ENCODE measurements at regions not wholly inside any gene's neighbourhood (a gene's known extent, or its start where the extent isn't known, plus 50 kb on each side); places are given as distances from the start of the nearest gene placed in this dataset.

GRCh38 chr3:180189310-180189648, 152.5 kb upstream of the PEX5L start:
- ATAC-seq (peak; percentile 44), FAIRE-seq (no peak), DNase-seq (ENCODE audit: low read depth, low spot score) (no peak)
- no peak for TF ChIP-seq WRNIP1 (IDR thresholded peaks at IDR 0.05; ENCODE audit: borderline replicate concordance, low read depth, low read length)
- no peak for TF ChIP-seq MLLT1 (IDR thresholded peaks at IDR 0.05)
- TF ChIP-seq SUZ12 (IDR thresholded peaks at IDR 0.05; ENCODE audit: unreplicated experiment): no peak
- TF ChIP-seq BRCA1 (IDR thresholded peaks at IDR 0.05; ENCODE audit: low read depth, low read length): no peak
- no peak for TF ChIP-seq USF2 (IDR thresholded peaks at IDR 0.05; ENCODE audit: borderline replicate concordance, low read depth, low read length)
- TF ChIP-seq REST (IDR thresholded peaks at IDR 0.05; ENCODE audit: low read depth, low read length): no peak
- no peak for TF ChIP-seq DPF2 (IDR thresholded peaks at IDR 0.05)
- no peak for TF ChIP-seq SRF (IDR thresholded peaks at IDR 0.05; ENCODE audit: low read depth in 2 of 2, low read length in 2 of 2)
- TF ChIP-seq NFXL1 (IDR thresholded peaks at IDR 0.05; ENCODE audit: borderline replicate concordance): no peak
- TF ChIP-seq PBX3 (IDR thresholded peaks at IDR 0.05; ENCODE audit: insufficient replicate concordance, low read depth, low read length): no peak
- 42% methylated on average over 3 of the region's 3 CpGs for WGBS (ENCODE audit: insufficient coverage, insufficient replicate concordance, low lambda C conversion rate, missing lambda C conversion rate)
- Histone ChIP-seq H4K20me1 (ENCODE audit: control insufficient read depth, insufficient read depth) (no peaks in the 10 kb centered on the region), H3K4me3 (no peak overlapping the region), H3K36me3 (ENCODE audit: control insufficient read depth in 2 of 2, insufficient read depth in 2 of 2, low read length in 1 of 2) (no peaks in the 10 kb centered on the region), H3K79me2 (ENCODE audit: control insufficient read depth, insufficient read depth, low read length) (no peaks in the 10 kb centered on the region), H3K4me1 (ENCODE audit: control insufficient read depth, insufficient read depth, low read length) (no peaks in the 10 kb centered on the region), H3K4me2 (ENCODE audit: control insufficient read depth, insufficient read depth) (no peak overlapping the region), H3K27ac (ENCODE audit: control insufficient read depth, insufficient read depth) (no peak overlapping the region), H3K9me3 (replicated peaks; ENCODE audit: control insufficient read depth, insufficient read depth, low read length) (no peaks in the 10 kb centered on the region), H3K9ac (ENCODE audit: control insufficient read depth, insufficient read depth, low read length) (no peak overlapping the region), H3K27me3 (replicated peaks in 1 of 2; ENCODE audit: control insufficient read depth in 2 of 2, insufficient read depth in 2 of 2, low read length in 1 of 2) (no peaks in the 10 kb centered on the region), H2AFZ (ENCODE audit: control insufficient read depth, low read depth, low read length) (no peak overlapping the region)
- ChIA-PET POLR2A (no interaction called here), RAD21 (ENCODE audit: unreplicated experiment) (no interaction called here), CTCF (interaction anchor here (0.5 to 1.2 kb wide), 3 partner anchors 12 to 320 kb away, joined by 3 read pairs; no protein-coding TSS in a partner anchor), SMC1A (ENCODE audit: uncharacterized antibody, unreplicated experiment) (interaction anchor here (1.4 to 1.7 kb wide), 2 partner anchors 13 to 351 kb away, joined by 3 to 4 read pairs; no protein-coding TSS in a partner anchor)
- in situ Hi-C loops (cut with MboI) (no loop called here), intact Hi-C loops (cut with micrococcal nuclease; ENCODE audit: unreplicated experiment) (no loop called here)
- no TSS peak for BruUV-seq (replicated peaks)

Measured in GM12878 (cell line).